Testis (tissue), 2 donors: ENCODE measurements at regions not wholly inside any gene's neighbourhood (a gene's known extent, or its start where the extent isn't known, plus 50 kb on each side); places are given as distances from the start of the nearest gene placed in this dataset.

Experiments
- CTCF ChIP-seq, 3 experiments: fragments of 450-650 bp in 2 of 3; fragments of 200-600 bp in 1 of 3; sonication (generic) in 1 of 3; IDR thresholded peaks; one replicate each; pipeline ENCODE4 v1.5.1; 2016 to 2019; ENCODE audit warnings: antibody characterized with exemption in 3 of 3, mild to moderate bottlenecking in 2 of 3, moderate library complexity in 1 of 3
- POLR2A ChIP-seq: fragments of 450-650 bp; IDR thresholded peaks from one replicate; pipeline ENCODE4 v1.6.1; 2017; ENCODE audit warnings: antibody characterized with exemption, mild to moderate bottlenecking, moderate library complexity

- no peak for TF ChIP-seq CTCF (IDR thresholded peaks at IDR 0.05)
- no peak for TF ChIP-seq POLR2A
These were observed 430.9 kb downstream of the ACTR3B start for GRCh38 chr7:153190452-153190851.
